Erythroblast (primary cell): ENCODE measurements at regions not wholly inside any gene's neighbourhood (a gene's known extent, or its start where the extent isn't known, plus 50 kb on each side); places are given as distances from the start of the nearest gene placed in this dataset.

Experiments
- GATA1 ChIP-seq: IDR thresholded peaks from 2 replicates; pipeline ENCODE4 v1.6.1; 2011; ENCODE audit warnings: low read depth, mild to moderate bottlenecking, control low read depth, low read length, moderate library complexity
- POLR2A ChIP-seq: IDR thresholded peaks from 2 replicates; pipeline ENCODE4 v1.6.1; 2011; ENCODE audit warnings: mild to moderate bottlenecking, low read length

DNA sequence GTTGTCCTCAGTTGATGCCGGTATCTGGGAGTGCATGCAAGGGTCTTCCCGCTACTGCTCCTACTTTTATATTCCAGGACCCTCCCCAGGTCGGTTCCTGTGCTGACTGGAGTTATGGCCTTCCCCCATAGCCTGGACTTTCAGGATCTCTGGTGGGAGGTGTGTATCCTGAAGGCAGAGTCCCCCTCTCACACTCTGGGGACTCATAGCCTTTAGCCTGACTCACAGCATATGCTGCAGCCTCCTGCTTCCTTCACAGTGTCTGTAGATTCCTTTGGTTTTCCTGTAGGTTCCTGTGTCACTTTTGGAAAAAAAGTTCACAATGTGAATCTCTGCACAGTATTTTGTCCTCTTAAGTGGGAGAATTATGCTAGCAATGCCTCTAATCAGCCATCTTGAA, 180.6 kb upstream of the RBMS3 start:
- TF ChIP-seq POLR2A = no peak
- no peak for TF ChIP-seq GATA1
